DMS 273 (cell line): ENCODE measurements at regions not wholly inside any gene's neighbourhood (a gene's known extent, or its start where the extent isn't known, plus 50 kb on each side); places are given as distances from the start of the nearest gene placed in this dataset.

Experiments
- DNase-seq: peaks from one replicate; lab custom pipeline; 2025; ENCODE audit not compliant: unreplicated experiment; lab: John Stamatoyannopoulos, UW

- no peak for DNase-seq
These were observed 109.6 kb upstream of the ACSL4 start for GRCh38 chrX:109842611-109843010.

GRCh38 chrX:109843963-109844751 lies 111.1 kb upstream of the ACSL4 start:
- DNase-seq: peak; percentile 67

- no peak for DNase-seq
These were observed 111.9 kb upstream of the ACSL4 start for GRCh38 chrX:109844986-109845385.

- DNase-seq: no peak
These were observed 112.9 kb upstream of the ACSL4 start for GRCh38 chrX:109845996-109846395.

GRCh38 chrX:109847257-109848187 lies 114.5 kb upstream of the ACSL4 start:
- DNase-seq: peak; percentile 10

GRCh38 chrX:109848461-109849050 lies 115.5 kb upstream of the ACSL4 start:
- peak; percentile 81 for DNase-seq

GRCh38 chrX:109854096-109854495 lies 121.0 kb upstream of the ACSL4 start:
- DNase-seq: no peak

- no peak for DNase-seq
These were observed 122.4 kb upstream of the ACSL4 start for GRCh38 chrX:109855501-109855900.

- DNase-seq: peak; percentile 65
These were observed 123.9 kb upstream of the ACSL4 start for GRCh38 chrX:109856974-109857373.

- no peak for DNase-seq
These were observed 124.6 kb upstream of the ACSL4 start for GRCh38 chrX:109857584-109858228.

GRCh38 chrX:109858602-109859341 lies 125.7 kb upstream of the ACSL4 start:
- DNase-seq: no peak

- no peak for DNase-seq
These were observed 126.6 kb upstream of the ACSL4 start for GRCh38 chrX:109859651-109860050.

GRCh38 chrX:109862433-109862832 lies 129.4 kb upstream of the ACSL4 start:
- no peak for DNase-seq

- DNase-seq: no peak
These were observed 130.8 kb upstream of the ACSL4 start for GRCh38 chrX:109863811-109864210.

GRCh38 chrX:109871121-109871888 lies 131.6 kb upstream of the TMEM164 start:
- no peak for DNase-seq

- DNase-seq: no peak
These were observed 130.7 kb upstream of the TMEM164 start for GRCh38 chrX:109872021-109872732.

GRCh38 chrX:109873574-109873973 lies 129.3 kb upstream of the TMEM164 start:
- no peak for DNase-seq

GRCh38 chrX:109873983-109874382 lies 128.9 kb upstream of the TMEM164 start:
- no peak for DNase-seq

GRCh38 chrX:109874548-109874947 lies 128.4 kb upstream of the TMEM164 start:
- no peak for DNase-seq
